Ishikawa (cell line): ENCODE measurements at regions not wholly inside any gene's neighbourhood (a gene's known extent, or its start where the extent isn't known, plus 50 kb on each side); places are given as distances from the start of the nearest gene placed in this dataset.

Experiments used
- CEBPB ChIP-seq: IDR thresholded peaks from 2 replicates; pipeline ENCODE4 v1.6.1; 2012
- CREB1 ChIP-seq: IDR thresholded peaks from 2 replicates; pipeline ENCODE4 v1.6.1; 2012; ENCODE audit warnings: low read depth
- EGR1 ChIP-seq: IDR thresholded peaks from 2 replicates; pipeline ENCODE4 v1.6.1; 2012
- EP300 ChIP-seq: IDR thresholded peaks from 2 replicates; pipeline ENCODE4 v1.6.1; 2012; ENCODE audit warnings: borderline replicate concordance
- FOXM1 ChIP-seq: IDR thresholded peaks from 2 replicates; pipeline ENCODE4 v1.6.1; 2012; ENCODE audit warnings: low read depth, borderline replicate concordance
- NFIC ChIP-seq: IDR thresholded peaks from 2 replicates; pipeline ENCODE4 v1.6.1; 2012
- RAD21 ChIP-seq: IDR thresholded peaks from 2 replicates; pipeline ENCODE4 v1.6.1; 2012; ENCODE audit warnings: low read depth
- TAF1 ChIP-seq: IDR thresholded peaks from 2 replicates; pipeline ENCODE4 v1.6.1; 2012; ENCODE audit warnings: low read depth, mild to moderate bottlenecking
- TCF12 ChIP-seq: IDR thresholded peaks from 2 replicates; pipeline ENCODE4 v1.6.1; 2012; ENCODE audit warnings: low read depth
- TEAD4 ChIP-seq: IDR thresholded peaks from 2 replicates; pipeline ENCODE4 v1.6.1; 2012
- YY1 ChIP-seq: IDR thresholded peaks from 2 replicates; pipeline ENCODE4 v1.6.1; 2012; ENCODE audit warnings: low read depth
- ZBTB7A ChIP-seq: IDR thresholded peaks from 2 replicates; pipeline ENCODE4 v1.6.1; 2012; ENCODE audit warnings: low read depth
- TF ChIP-seq, protein P1 (sequence below): IDR thresholded peaks from 2 replicates; pipeline ENCODE4 v1.6.1; 2012
- TF ChIP-seq, protein P2 (sequence below): IDR thresholded peaks from 2 replicates; pipeline ENCODE4 v1.6.1; 2012; ENCODE audit warnings: low read depth, mild to moderate bottlenecking
- TF ChIP-seq, protein P3 (sequence below): IDR thresholded peaks from 2 replicates; pipeline ENCODE4 v1.6.1; 2012

DNA sequence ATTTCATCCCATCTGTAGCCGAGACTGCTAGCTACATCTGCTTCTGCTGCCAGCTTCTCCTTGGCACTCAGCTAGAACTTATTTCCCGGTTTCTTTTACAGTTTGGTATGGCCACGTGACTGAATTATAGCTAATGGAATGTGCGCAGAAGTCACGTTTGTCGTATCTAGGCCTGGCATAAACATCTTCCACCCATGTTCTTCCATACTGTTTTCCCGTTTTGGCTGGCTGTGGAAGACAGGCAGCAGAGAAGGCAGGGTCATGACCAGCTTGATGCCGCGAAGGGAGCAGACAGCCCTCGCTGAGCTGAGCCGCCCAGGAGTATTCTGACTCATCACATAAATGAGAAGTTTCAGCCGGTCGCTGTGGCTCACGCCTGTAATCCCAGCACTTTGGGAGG, 186.7 kb downstream of the RFC3 start:
- TF ChIP-seq RAD21 (no peak), EGR1 (no peak), ZBTB7A (no peak)
- TF ChIP-seq, protein P1, sequence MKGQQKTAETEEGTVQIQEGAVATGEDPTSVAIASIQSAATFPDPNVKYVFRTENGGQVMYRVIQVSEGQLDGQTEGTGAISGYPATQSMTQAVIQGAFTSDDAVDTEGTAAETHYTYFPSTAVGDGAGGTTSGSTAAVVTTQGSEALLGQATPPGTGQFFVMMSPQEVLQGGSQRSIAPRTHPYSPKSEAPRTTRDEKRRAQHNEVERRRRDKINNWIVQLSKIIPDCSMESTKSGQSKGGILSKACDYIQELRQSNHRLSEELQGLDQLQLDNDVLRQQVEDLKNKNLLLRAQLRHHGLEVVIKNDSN, result no peak

- TF ChIP-seq EP300 (no peak), ZBTB7A (no peak), EGR1 (no peak), NFIC (no peak), FOXM1 (no peak)
- TF ChIP-seq, protein P2, sequence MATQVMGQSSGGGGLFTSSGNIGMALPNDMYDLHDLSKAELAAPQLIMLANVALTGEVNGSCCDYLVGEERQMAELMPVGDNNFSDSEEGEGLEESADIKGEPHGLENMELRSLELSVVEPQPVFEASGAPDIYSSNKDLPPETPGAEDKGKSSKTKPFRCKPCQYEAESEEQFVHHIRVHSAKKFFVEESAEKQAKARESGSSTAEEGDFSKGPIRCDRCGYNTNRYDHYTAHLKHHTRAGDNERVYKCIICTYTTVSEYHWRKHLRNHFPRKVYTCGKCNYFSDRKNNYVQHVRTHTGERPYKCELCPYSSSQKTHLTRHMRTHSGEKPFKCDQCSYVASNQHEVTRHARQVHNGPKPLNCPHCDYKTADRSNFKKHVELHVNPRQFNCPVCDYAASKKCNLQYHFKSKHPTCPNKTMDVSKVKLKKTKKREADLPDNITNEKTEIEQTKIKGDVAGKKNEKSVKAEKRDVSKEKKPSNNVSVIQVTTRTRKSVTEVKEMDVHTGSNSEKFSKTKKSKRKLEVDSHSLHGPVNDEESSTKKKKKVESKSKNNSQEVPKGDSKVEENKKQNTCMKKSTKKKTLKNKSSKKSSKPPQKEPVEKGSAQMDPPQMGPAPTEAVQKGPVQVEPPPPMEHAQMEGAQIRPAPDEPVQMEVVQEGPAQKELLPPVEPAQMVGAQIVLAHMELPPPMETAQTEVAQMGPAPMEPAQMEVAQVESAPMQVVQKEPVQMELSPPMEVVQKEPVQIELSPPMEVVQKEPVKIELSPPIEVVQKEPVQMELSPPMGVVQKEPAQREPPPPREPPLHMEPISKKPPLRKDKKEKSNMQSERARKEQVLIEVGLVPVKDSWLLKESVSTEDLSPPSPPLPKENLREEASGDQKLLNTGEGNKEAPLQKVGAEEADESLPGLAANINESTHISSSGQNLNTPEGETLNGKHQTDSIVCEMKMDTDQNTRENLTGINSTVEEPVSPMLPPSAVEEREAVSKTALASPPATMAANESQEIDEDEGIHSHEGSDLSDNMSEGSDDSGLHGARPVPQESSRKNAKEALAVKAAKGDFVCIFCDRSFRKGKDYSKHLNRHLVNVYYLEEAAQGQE, result no peak
Measured at GRCh38 chr13:34006011-34006410, 188.1 kb downstream of the RFC3 start.

GRCh38 chr13:34011552-34012085, 193.7 kb downstream of the RFC3 start:
- TF ChIP-seq RAD21 (no peak), TCF12 (no peak), FOXM1 (no peak), NFIC (no peak), YY1 (no peak), EGR1 (no peak), CEBPB (no peak), CREB1 (no peak), TEAD4 (no peak), ZBTB7A (no peak), TAF1 (no peak), EP300 (no peak)
- TF ChIP-seq, protein P3, sequence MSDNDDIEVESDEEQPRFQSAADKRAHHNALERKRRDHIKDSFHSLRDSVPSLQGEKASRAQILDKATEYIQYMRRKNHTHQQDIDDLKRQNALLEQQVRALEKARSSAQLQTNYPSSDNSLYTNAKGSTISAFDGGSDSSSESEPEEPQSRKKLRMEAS, result no peak
- TF ChIP-seq, protein P2, result no peak
- TF ChIP-seq, protein P1, result no peak

GRCh38 chr13:34012382-34012781, 194.4 kb downstream of the RFC3 start:
- no peak for TF ChIP-seq NFIC
- TF ChIP-seq, protein P3, result no peak
- no peak for TF ChIP-seq EP300
- TF ChIP-seq CEBPB, result no peak
- TF ChIP-seq, protein P2, result no peak
- TF ChIP-seq TEAD4, result no peak
- TF ChIP-seq TAF1, result no peak
- no peak for TF ChIP-seq YY1
- TF ChIP-seq RAD21, result no peak
- TF ChIP-seq FOXM1, result no peak
- no peak for TF ChIP-seq CREB1
- TF ChIP-seq ZBTB7A, result no peak
- no peak for TF ChIP-seq TCF12
- TF ChIP-seq, protein P1, result no peak
- TF ChIP-seq EGR1, result no peak
